Cardiac muscle cell (in vitro differentiated cells and primary cell): ENCODE measurements at regions not wholly inside any gene's neighbourhood (a gene's known extent, or its start where the extent isn't known, plus 50 kb on each side); places are given as distances from the start of the nearest gene placed in this dataset.

Experiments used
- DNase-seq, 2 donors: peaks; one replicate each; pipeline versions ENCODE4 v3.0.0 to v3.0.0-alpha.2; 2010 to 2017; ENCODE audit warnings: low read depth in 1 of 2, low spot score in 1 of 2
- H3K27ac ChIP-seq: fragments of 200-600 bp; sonication (generic); 2 replicates; pipeline ENCODE4 v1.5.1; 2016
- H3K27me3 ChIP-seq: fragments of 200-600 bp; sonication (generic); 2 replicates; pipeline ENCODE4 v1.6.0; 2016; ENCODE audit warnings: control low read depth
- H3K36me3 ChIP-seq: fragments of 200-600 bp; sonication (generic); 2 replicates; pipeline ENCODE4 v1.5.1; 2016; ENCODE audit warnings: control low read depth
- H3K4me1 ChIP-seq: fragments of 200-600 bp; sonication (generic); 2 replicates; pipeline ENCODE4 v1.8.1; 2017; ENCODE audit warnings: low read depth, mild to moderate bottlenecking, mixed run types
- H3K4me3 ChIP-seq: fragments of 200-600 bp; sonication (generic); 2 replicates; pipeline ENCODE4 v1.5.1; 2016; ENCODE audit warnings: mild to moderate bottlenecking
- H3K9me3 ChIP-seq: fragments of 200-600 bp; sonication (generic); 2 replicates; pipeline ENCODE4 v1.5.1; 2017; ENCODE audit warnings: low read depth, mild to moderate bottlenecking, control low read depth
- CTCF ChIP-seq: IDR thresholded peaks from 2 replicates; pipeline ENCODE4 v1.5.1; 2012; ENCODE audit warnings: low read depth, mild to moderate bottlenecking, low read length

- peak in 1 of 2 donors; percentile 67 for DNase-seq
- H3K4me1 ChIP-seq, result no peaks in the 10 kb centered on the region
- H3K4me3 ChIP-seq, result no peak overlapping the region
- no peak overlapping the region for H3K27ac ChIP-seq
- H3K36me3 ChIP-seq, result no peaks in the 10 kb centered on the region
- H3K27me3 ChIP-seq, result no peaks in the 10 kb centered on the region
- H3K9me3 ChIP-seq, result no peaks in the 10 kb centered on the region
- no peak for TF ChIP-seq CTCF
Observed at GRCh38 chr16:72256398-72257066, 84.6 kb upstream of the PMFBP1 start.

- Histone ChIP-seq H3K9me3 (no peaks in the 10 kb centered on the region), H3K27me3 (no peaks in the 10 kb centered on the region), H3K27ac (no peak overlapping the region), H3K4me1 (no peaks in the 10 kb centered on the region), H3K4me3 (no peak overlapping the region), H3K36me3 (no peaks in the 10 kb centered on the region)
- no peak for TF ChIP-seq CTCF
- no peak for DNase-seq
Observed at GRCh38 chr16:72255786-72256185, 83.8 kb upstream of the PMFBP1 start.

- DNase-seq, result peak in 1 of 2 donors; percentile 33
- no peaks in the 10 kb centered on the region for H3K36me3 ChIP-seq
- no peak overlapping the region for H3K4me3 ChIP-seq
- no peak for TF ChIP-seq CTCF
- no peak overlapping the region for H3K27ac ChIP-seq
- no peaks in the 10 kb centered on the region for H3K9me3 ChIP-seq
- H3K27me3 ChIP-seq, result no peaks in the 10 kb centered on the region
- no peaks in the 10 kb centered on the region for H3K4me1 ChIP-seq
Observed at GRCh38 chr16:72247821-72248253, 75.9 kb upstream of the PMFBP1 start.

- Histone ChIP-seq H3K4me3 (no peak overlapping the region), H3K4me1 (no peaks in the 10 kb centered on the region), H3K36me3 (no peaks in the 10 kb centered on the region), H3K27me3 (no peaks in the 10 kb centered on the region), H3K27ac (no peak overlapping the region), H3K9me3 (no peaks in the 10 kb centered on the region)
- no peak for DNase-seq
- TF ChIP-seq CTCF, result no peak
Observed at GRCh38 chr16:72246423-72246822, 74.5 kb upstream of the PMFBP1 start.

GRCh38 chr16:72244853-72245252, 72.9 kb upstream of the PMFBP1 start:
- TF ChIP-seq CTCF, result peak; percentile 26
- DNase-seq, result peak in 1 of 2 donors; percentile 20
- Histone ChIP-seq H3K36me3 (no peaks in the 10 kb centered on the region), H3K4me1 (no peaks in the 10 kb centered on the region), H3K27me3 (no peaks in the 10 kb centered on the region), H3K27ac (no peak overlapping the region), H3K4me3 (no peak overlapping the region), H3K9me3 (no peaks in the 10 kb centered on the region)
